Sigmoid colon (tissue), 4 donors: ENCODE measurements at regions not wholly inside any gene's neighbourhood (a gene's known extent, or its start where the extent isn't known, plus 50 kb on each side); places are given as distances from the start of the nearest gene placed in this dataset.

ENCODE experiments used
- CTCF ChIP-seq, 4 experiments: fragments of 450-650 bp in 3 of 4; fragments of 200-600 bp in 1 of 4; IDR thresholded peaks; one replicate each; pipeline ENCODE4 v1.5.1; 2016 to 2019; ENCODE audit warnings: antibody characterized with exemption in 4 of 4, mild to moderate bottlenecking in 3 of 4, moderate library complexity in 2 of 4
- EP300 ChIP-seq, 4 donors: sonication (generic); formaldehyde crosslinking; IDR thresholded peaks; one replicate each; pipeline ENCODE4 v1.6.1; 2017; ENCODE audit warnings: antibody characterized with exemption in 4 of 4
- POLR2A ChIP-seq, 2 donors: fragments of 450-650 bp; IDR thresholded peaks; one replicate each; pipeline ENCODE4 v1.6.1; 2016; ENCODE audit warnings: antibody characterized with exemption in 2 of 2, mild to moderate bottlenecking in 2 of 2, moderate library complexity in 2 of 2
- POLR2AphosphoS5 ChIP-seq, 4 donors: sonication (generic); formaldehyde crosslinking; IDR thresholded peaks; one replicate each; pipeline ENCODE4 v1.6.1; 2017; ENCODE audit warnings: antibody characterized with exemption in 4 of 4

GRCh38 chr4:175385797-175386196, 426.3 kb downstream of the GPM6A start:
- no peak for TF ChIP-seq CTCF (IDR thresholded peaks at IDR 0.05)
- no peak for TF ChIP-seq POLR2A (IDR thresholded peaks at IDR 0.05)
- TF ChIP-seq POLR2AphosphoS5 (IDR thresholded peaks at IDR 0.05) = no peak
- no peak for TF ChIP-seq EP300 (IDR thresholded peaks at IDR 0.05)
